K562 (cell line): ENCODE measurements at regions not wholly inside any gene's neighbourhood (a gene's known extent, or its start where the extent isn't known, plus 50 kb on each side); places are given as distances from the start of the nearest gene placed in this dataset.

Experiments
- ATAC-seq: fragments of 200-7000 bp; cut with Tn5 transposase; 3 replicates; pipeline ENCODE4 v1.9.1; 2020; ENCODE audit warnings: moderate library complexity
- BruUV-seq: library from RNA; stranded (reverse); fragments of 400-500 nt; replicated peaks from 2 replicates; lab custom pipeline; 2021; lab: Mats Ljungman, UMichigan
- CTCF ChIA-PET: fragments of 300-600 bp; formaldehyde crosslinking; extraction: SDS; loops from one replicate; lab custom pipeline; 2021; ENCODE audit warnings: low intra/inter-chr PET ratio; lab: Yijun Ruan, JAX
- POLR2A ChIA-PET: fragments of 300-600, 350-650 bp; sonication (Branson Sonifier 250); formaldehyde crosslinking; extraction: SDS; loops from one replicate; lab custom pipeline; 2021; ENCODE audit warnings: antibody characterized with exemption, inconsistent platforms; lab: Yijun Ruan, JAX
- DNase-seq, 4 experiments: peaks; one replicate each; pipeline versions ENCODE4 v3.0.0 to v3.0.0-alpha.2; 2011 to 2018; ENCODE audit warnings: low spot score in 3 of 4, mixed read lengths in 3 of 4; ENCODE audit errors: extremely low read depth in 1 of 4
- FAIRE-seq: peaks from 2 replicates; lab custom pipeline; 2011; peaks lifted over from hg19 to GRCh38; lab: Jason Lieb, UNC
- H2AFZ ChIP-seq: 2 replicates; pipeline ENCODE4 v1.6.0; 2011; ENCODE audit warnings: low read depth, low read length, control low read depth, inconsistent platforms
- H3K27ac ChIP-seq: fragments of 200-600 bp; 3 replicates; pipeline ENCODE4 v1.8.0; 2011; ENCODE audit warnings: low read depth, mild to moderate bottlenecking, control low read depth, inconsistent platforms, low read length, moderate library complexity, mixed read lengths; ENCODE audit errors: extremely low read depth
- H3K27me3 ChIP-seq, 2 experiments: fragments of 300-600 bp in 1 of 2; 2 replicates in 1 of 2; 3 replicates in 1 of 2; pipeline versions ENCODE4 v1.6.0 to v1.8.0; 2011; ENCODE audit warnings: inconsistent platforms in 2 of 2, low read length in 2 of 2, mild to moderate bottlenecking in 1 of 2, mixed read lengths in 1 of 2, moderate library complexity in 1 of 2; ENCODE audit not compliant: control insufficient read depth in 2 of 2, insufficient read depth in 2 of 2
- H3K36me3 ChIP-seq: fragments of 300-600 bp; 3 replicates; pipeline ENCODE4 v1.8.0; 2011; ENCODE audit warnings: mild to moderate bottlenecking, low read length, inconsistent platforms; ENCODE audit not compliant: control insufficient read depth, insufficient read depth
- H3K4me1 ChIP-seq, 2 experiments: fragments of 200-600 bp in 1 of 2; replicated peaks in 1 of 2; 2 replicates in 1 of 2; 3 replicates in 1 of 2; pipeline versions ENCODE4 v1.5.1 to v1.8.0; 2011; ENCODE audit warnings: inconsistent platforms in 2 of 2, low read length in 2 of 2, mild to moderate bottlenecking in 1 of 2, mixed read lengths in 1 of 2, moderate library complexity in 1 of 2; ENCODE audit not compliant: control insufficient read depth in 2 of 2, insufficient read depth in 2 of 2
- H3K4me2 ChIP-seq: 2 replicates; pipeline ENCODE4 v1.6.1; 2011; ENCODE audit warnings: low read length, control low read depth, inconsistent platforms, mixed read lengths; ENCODE audit not compliant: insufficient read depth
- H3K4me3 ChIP-seq: fragments of 200-600 bp; sonication (generic), shearing (Covaris generic); 2 replicates; pipeline ENCODE4 v1.5.1; 2016; ENCODE audit warnings: control low read depth, inconsistent platforms
- H3K79me2 ChIP-seq: fragments of 200-600 bp; 3 replicates; pipeline ENCODE4 v1.8.0; 2011; ENCODE audit warnings: low read length, inconsistent platforms; ENCODE audit not compliant: control insufficient read depth, insufficient read depth
- H3K9ac ChIP-seq, 2 experiments: 2 replicates each; pipeline versions ENCODE4 v1.6.0 to v1.6.1; 2011; ENCODE audit warnings: low read depth in 2 of 2, low read length in 2 of 2, control low read depth in 1 of 2, inconsistent platforms in 1 of 2, mild to moderate bottlenecking in 1 of 2, mixed read lengths in 1 of 2; ENCODE audit not compliant: insufficient read depth in 1 of 2
- H3K9me1 ChIP-seq: one replicate; pipeline ENCODE4 v1.6.0; 2011; ENCODE audit warnings: inconsistent platforms, mild to moderate bottlenecking, low read length, moderate library complexity; ENCODE audit not compliant: control insufficient read depth, insufficient read depth
- H3K9me3 ChIP-seq: replicated peaks from 2 replicates; pipeline ENCODE4 v1.5.1; 2011; ENCODE audit warnings: low read depth, low read length, inconsistent platforms; ENCODE audit not compliant: control insufficient read depth, insufficient read depth
- H4K20me1 ChIP-seq: replicated peaks from 2 replicates; pipeline ENCODE4 v1.6.1; 2011; ENCODE audit warnings: low read length, inconsistent platforms, mixed read lengths; ENCODE audit not compliant: control insufficient read depth, insufficient read depth
- GATAD2B ChIP-seq: fragments of 450-650 bp; IDR thresholded peaks from 2 replicates; pipeline ENCODE4 v1.6.1; 2017; ENCODE audit warnings: mild to moderate bottlenecking, borderline replicate concordance
- HMG20A ChIP-seq: fragments of 450-650 bp; formaldehyde crosslinking; conservative IDR thresholded peaks from 2 replicates; pipeline ENCODE4 v1.4.0; 2020; ENCODE audit warnings: mild to moderate bottlenecking, mixed read lengths
- NFRKB ChIP-seq: fragments of 450-650 bp; IDR thresholded peaks from 2 replicates; pipeline ENCODE4 v1.6.1; 2016; ENCODE audit warnings: low read depth
- PHB ChIP-seq: fragments of 250-450 bp; sonication (Bioruptor Pico); IDR thresholded peaks from 2 replicates; pipeline ENCODE4 v1.5.0; 2021
- POLR2AphosphoS2 ChIP-seq: IDR thresholded peaks from 2 replicates; pipeline ENCODE4 v1.6.1; 2012; ENCODE audit warnings: low read length, improper control_type of control experiment
- PTBP1 ChIP-seq: fragments of 200-400 bp; formaldehyde crosslinking; IDR thresholded peaks from 2 replicates; pipeline ENCODE4 v1.6.1; 2017; ENCODE audit warnings: low read depth, low read length
- TRIM24 ChIP-seq, 2 experiments: fragments of 450-650 bp; IDR thresholded peaks; 2 replicates each; pipeline ENCODE4 v1.6.1; 2016
- TRIM25 ChIP-seq: fragments of 450-650 bp; IDR thresholded peaks from 2 replicates; pipeline ENCODE4 v1.7.0; 2016; ENCODE audit warnings: borderline replicate concordance
- WGBS: fragments of 100-300 bp; shearing (Covaris generic); methylation state at CpG from one replicate; pipeline ENCODE4 v1.1.6; 2016; ENCODE audit warnings: low coverage, mixed read lengths; ENCODE audit not compliant: insufficient coverage; ENCODE audit errors: missing lambda C conversion rate; 5-methylcytosine and 5-hydroxymethylcytosine counted together
- in situ Hi-C: fragments of 300-500 bp; cut with MboI; formaldehyde crosslinking; loops from 4 replicates; pipeline ENCODE4 v1.15.0; 2018; ENCODE audit warnings: inconsistent platforms, mixed read lengths
- intact Hi-C: fragments of 100-400 bp; cut with micrococcal nuclease; formaldehyde crosslinking; loops from 2 replicates; pipeline ENCODE4 v1.14.2; 2022

GRCh38 chr10:55476129-55476528 lies 675.1 kb upstream of the PCDH15 start:
- ChIA-PET POLR2A (no interaction called here), CTCF (no interaction called here)
- ATAC-seq (no peak), FAIRE-seq (no peak), DNase-seq (no peak)
- Histone ChIP-seq H3K9ac (no peak overlapping the region), H3K9me3 (no peaks in the 10 kb centered on the region), H3K79me2 (no peaks in the 10 kb centered on the region), H3K4me2 (no peak overlapping the region), H3K27ac (no peak overlapping the region), H4K20me1 (no peaks in the 10 kb centered on the region), H3K27me3 (no peaks in the 10 kb centered on the region), H3K36me3 (no peaks in the 10 kb centered on the region), H3K4me1 (no peaks in the 10 kb centered on the region), H3K9me1 (no peaks in the 10 kb centered on the region), H3K4me3 (no peak overlapping the region), H2AFZ (no peak overlapping the region)
- BruUV-seq = no TSS peak
- 0% methylated on average over 1 of the region's 1 CpG for WGBS
- TF ChIP-seq NFRKB (no peak), POLR2AphosphoS2 (no peak), PTBP1 (no peak), TRIM24 (IDR thresholded peaks at IDR 0.05) (no peak), TRIM25 (no peak), GATAD2B (no peak), HMG20A (CRISPR knock-in tag) (no peak), PHB (no peak)
- intact Hi-C loops = no loop called here
- in situ Hi-C loops = no loop called here
